ENCODE measurements at regions not wholly inside any gene's neighbourhood (a gene's known extent, or its start where the extent isn't known, plus 50 kb on each side); places are given as distances from the start of the nearest gene placed in this dataset.
"Not testable (repeated sequence)": the region's sequence is repeated elsewhere in the genome, so short reads cannot be mapped to it uniquely, and the experiment has no call there.

DNA sequence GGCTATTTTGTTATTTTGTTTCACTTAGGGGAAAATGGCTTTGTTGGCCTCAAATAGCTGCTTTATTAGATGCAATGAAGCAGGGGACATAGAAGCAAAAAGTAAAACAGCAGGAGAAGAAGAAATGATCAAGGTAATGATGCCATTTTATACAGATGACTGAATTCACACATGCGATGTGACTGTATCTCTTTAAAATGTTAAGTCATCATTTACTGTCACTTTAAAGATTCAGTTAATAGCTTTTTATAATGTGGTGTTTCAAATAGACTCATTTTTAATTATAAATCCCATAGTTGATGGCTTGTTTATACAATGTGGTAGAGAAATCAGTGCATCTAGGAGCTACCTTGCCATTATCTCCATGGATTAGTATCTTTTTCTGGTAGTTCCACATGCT is 863.9 kb upstream of the DEFB115 start:
- DNase-seq (ENCODE audit: low read depth): not testable (repeated sequence)

DNA sequence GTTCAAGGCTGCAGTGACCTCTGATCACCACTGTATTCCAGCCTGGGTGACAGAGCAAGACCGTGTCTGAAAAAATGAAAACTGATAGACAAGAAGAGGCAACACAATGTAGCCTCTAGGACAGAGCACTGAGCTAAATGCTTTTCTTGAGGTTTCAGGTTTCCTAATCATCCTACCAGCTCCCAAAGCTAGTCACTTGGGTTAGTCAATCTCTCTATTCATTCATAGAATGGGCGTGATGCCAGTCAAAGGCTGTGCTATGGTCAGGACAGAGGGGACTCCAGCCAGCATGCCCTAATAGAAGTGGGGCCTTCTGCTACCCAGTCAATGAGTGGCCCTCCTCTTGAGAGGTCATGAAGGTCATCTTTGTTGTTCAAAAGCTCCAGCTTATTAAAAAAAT is 860.4 kb upstream of the DEFB115 start:
- DNase-seq (ENCODE audit: low read depth): not testable (repeated sequence)

DNA sequence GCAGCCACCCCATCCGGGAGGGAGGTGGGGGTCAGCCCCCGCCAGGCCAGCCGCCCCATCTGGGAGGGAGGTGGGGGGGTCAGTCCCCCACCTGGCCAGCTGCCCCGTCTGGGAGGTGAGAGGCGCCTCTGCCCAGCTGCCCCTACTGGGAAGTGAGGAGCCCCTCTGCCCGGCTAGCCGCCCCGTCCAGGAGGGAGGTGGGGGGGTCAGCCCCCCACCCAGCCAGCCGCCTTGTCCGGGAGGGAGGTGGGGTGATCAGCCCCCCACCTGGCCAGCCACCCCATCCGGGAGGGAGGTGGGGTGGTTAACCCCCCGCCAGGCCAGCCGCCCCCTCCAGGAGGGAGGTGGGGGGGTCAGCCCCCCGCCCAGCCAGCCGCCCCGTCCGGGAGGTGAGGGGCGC is 852.4 kb upstream of the DEFB115 start:
- not testable (repeated sequence) for DNase-seq (ENCODE audit: low read depth)

DNA sequence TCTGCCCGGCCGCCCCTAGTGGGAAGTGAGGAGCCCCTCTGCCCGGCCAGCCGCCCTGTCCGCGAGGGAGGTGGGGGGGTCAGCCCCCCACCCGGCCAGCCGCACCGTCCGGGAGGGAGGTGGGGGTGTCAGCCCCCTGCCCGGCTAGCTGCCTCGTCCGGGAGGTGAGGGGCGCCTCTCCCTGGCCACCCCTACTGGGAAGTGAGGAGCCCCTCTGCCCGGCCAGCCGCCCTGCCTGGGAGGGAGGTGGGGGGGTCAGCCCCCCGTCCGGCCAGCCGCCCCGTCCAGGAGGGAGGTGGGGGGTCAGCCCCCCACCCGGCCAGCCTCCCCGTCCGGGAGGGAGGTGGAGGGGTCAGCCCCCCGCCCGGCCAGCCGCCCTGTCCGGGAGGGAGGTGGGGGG is 851.9 kb upstream of the DEFB115 start:
- DNase-seq (ENCODE audit: low read depth): not testable (repeated sequence)

DNA sequence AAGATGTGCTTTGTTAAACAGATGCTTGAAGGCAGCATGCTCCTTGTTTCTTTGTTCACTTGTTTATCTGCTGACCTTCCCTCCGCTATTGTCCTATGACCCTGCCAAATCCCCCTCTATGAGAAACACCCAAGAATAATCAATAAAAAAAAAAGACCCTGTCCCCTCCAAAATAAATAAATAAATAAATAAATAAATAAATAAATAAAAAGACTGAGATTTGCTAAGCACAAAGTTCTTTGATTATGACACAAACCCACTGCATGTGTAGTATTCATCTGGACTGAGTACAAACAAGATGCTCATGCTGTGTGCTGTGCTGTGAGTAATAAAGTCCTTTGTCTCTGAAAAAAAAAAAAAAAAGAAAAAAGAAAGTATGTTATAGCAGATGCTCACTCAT is 851.1 kb upstream of the DEFB115 start:
- not testable (repeated sequence) for DNase-seq (ENCODE audit: low read depth)

DNA sequence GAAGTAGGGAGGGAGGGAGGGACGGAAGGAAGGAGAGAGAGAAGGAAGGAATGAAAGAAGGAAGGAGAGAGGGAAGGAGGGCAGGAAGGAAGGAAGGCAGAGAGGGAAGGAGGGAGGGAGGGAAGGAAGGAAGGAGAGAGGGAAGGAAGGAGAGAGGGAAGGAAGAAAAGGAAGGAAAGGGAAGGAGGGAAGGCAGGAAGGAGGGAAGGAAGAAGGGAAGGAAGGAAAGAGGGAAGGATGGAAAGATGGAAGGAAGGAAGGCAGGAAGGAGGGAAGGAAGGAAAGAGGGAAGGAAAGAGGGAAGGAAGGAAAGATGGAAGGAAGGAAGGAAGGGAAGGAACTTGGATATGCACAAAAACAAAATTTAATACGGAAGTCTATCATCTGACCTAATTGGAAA is 844.5 kb upstream of the DEFB115 start:
- DNase-seq (ENCODE audit: low read depth): no peak

DNA sequence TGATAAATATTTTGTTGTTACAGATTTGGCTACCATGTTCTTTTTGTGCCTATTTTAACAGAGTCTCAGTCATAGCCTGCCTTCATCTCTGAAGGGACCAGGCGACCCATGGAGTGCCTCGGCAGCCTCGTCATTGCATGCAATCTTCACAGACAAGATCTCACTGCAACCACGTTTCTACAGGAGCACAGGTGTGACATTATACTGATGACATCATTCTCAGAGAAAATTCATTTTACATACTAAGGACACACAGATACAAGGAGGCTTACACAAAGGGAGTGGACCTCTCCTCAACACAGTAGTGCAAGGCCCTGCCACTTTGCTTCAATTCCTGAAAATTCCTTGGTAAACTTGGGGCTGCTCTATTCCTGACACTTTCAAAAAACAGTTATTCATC is 840.1 kb upstream of the DEFB115 start:
- not testable (repeated sequence) for DNase-seq (ENCODE audit: low read depth)

DNA sequence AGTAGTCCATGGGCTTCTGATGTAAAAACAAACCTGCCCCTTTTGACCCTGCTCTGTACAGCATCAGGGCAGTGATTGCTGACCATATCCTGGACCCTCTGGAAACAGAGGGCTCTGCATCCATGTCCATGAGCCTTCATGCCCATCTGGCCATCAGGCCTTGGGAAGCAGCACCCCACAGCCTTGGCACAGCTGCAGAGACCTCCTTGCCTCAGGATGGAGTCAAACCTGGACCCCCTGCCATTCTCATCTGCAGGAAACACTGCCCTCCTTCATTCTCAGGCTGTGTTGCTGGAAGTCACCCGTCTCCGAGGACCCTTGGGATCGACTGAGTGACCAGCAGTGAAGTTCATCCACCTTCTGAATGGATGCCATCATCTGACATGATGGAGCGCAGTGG is 839.1 kb upstream of the DEFB115 start:
- not testable (repeated sequence) for DNase-seq (ENCODE audit: low read depth)

DNA sequence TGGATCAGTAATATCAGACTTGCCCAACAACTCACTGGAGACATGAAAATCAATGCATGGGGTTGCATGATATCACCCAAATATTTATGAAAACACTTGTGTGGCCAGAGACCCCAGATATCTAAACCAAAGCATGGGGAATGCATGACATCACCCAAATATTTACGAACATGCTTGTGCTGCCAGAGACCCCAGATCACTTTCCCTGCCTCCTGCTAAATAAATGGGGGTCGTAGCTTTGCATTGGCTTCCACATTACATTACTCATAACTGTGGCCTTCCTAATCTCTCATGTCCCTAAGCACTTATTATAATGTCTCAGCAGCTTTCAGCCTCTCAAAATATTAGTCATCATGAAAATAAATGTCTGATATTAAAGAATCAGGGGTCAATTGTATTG is 838.0 kb upstream of the DEFB115 start:
- peak; percentile 16 for DNase-seq (ENCODE audit: low read depth)

DNA sequence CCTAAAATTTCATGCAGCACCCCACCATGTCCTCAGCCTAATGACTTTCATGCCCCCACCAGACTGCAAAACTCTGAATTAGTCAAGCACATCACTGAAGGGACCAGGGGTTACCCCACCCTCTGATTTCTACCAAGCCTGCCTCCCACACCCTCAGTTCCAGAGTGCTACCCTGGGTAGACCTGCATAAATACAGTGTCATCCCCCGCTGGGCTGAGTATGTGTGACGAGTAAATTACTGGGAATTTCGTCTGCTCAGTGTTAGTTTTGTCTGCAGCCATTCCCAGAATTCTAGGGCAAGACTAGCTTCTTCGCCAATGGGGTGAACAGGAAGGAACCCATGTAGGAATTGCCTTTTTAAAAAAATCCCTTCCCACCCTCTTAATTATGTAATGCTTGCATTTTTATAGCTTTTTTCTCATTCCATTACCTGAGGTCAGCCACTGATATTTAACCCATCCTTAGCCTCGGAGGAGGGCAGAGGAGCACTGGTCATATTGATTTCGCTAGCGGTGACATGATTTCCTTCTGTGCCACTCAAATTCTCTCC is 837.5 kb upstream of the DEFB115 start:
- peak; percentile 40 for DNase-seq (ENCODE audit: low read depth)

Measured in Daoy (cell line).